MV-4-11 (cell line): ENCODE measurements at regions not wholly inside any gene's neighbourhood (a gene's known extent, or its start where the extent isn't known, plus 50 kb on each side); places are given as distances from the start of the nearest gene placed in this dataset.

ENCODE experiments used
- DNase-seq: peaks from one replicate; lab custom pipeline; 2025; lab: John Stamatoyannopoulos, UW

GRCh38 chr12:42963988-42964387 lies 374.4 kb upstream of the PRICKLE1 start:
- DNase-seq = no peak

GRCh38 chr12:42962384-42962783 lies 372.8 kb upstream of the PRICKLE1 start:
- DNase-seq = no peak

GRCh38 chr12:42961395-42961794 lies 371.8 kb upstream of the PRICKLE1 start:
- no peak for DNase-seq

- DNase-seq = no peak
Measured at GRCh38 chr12:42960087-42960527, 370.6 kb upstream of the PRICKLE1 start.

- DNase-seq = peak; percentile 42
Measured at GRCh38 chr12:42958291-42958674, 368.7 kb upstream of the PRICKLE1 start.

- DNase-seq = peak; percentile 46
Measured at GRCh38 chr12:42957561-42958290, 368.2 kb upstream of the PRICKLE1 start.

- no peak for DNase-seq
Measured at GRCh38 chr12:42957136-42957535, 367.6 kb upstream of the PRICKLE1 start.

- no peak for DNase-seq
Measured at GRCh38 chr12:42953021-42953420, 363.5 kb upstream of the PRICKLE1 start.

GRCh38 chr12:42946871-42947381 lies 357.4 kb upstream of the PRICKLE1 start:
- no peak for DNase-seq

GRCh38 chr12:42945927-42946326 lies 356.4 kb upstream of the PRICKLE1 start:
- DNase-seq = no peak

- DNase-seq = no peak
Measured at GRCh38 chr12:42944516-42944915, 355.0 kb upstream of the PRICKLE1 start.

GRCh38 chr12:42936991-42937390 lies 347.4 kb upstream of the PRICKLE1 start:
- DNase-seq = no peak

GRCh38 chr12:42936260-42936659 lies 346.7 kb upstream of the PRICKLE1 start:
- DNase-seq = no peak

GRCh38 chr12:42935756-42936155 lies 346.2 kb upstream of the PRICKLE1 start:
- no peak for DNase-seq

- DNase-seq = no peak
Measured at GRCh38 chr12:42935090-42935489, 345.5 kb upstream of the PRICKLE1 start.

- no peak for DNase-seq
Measured at GRCh38 chr12:42933461-42934081, 344.0 kb upstream of the PRICKLE1 start.

- no peak for DNase-seq
Measured at GRCh38 chr12:42932936-42933335, 343.4 kb upstream of the PRICKLE1 start.

- DNase-seq = no peak
Measured at GRCh38 chr12:42926232-42926631, 336.7 kb upstream of the PRICKLE1 start.

- DNase-seq = no peak
Measured at GRCh38 chr12:42924482-42924881, 334.9 kb upstream of the PRICKLE1 start.

- no peak for DNase-seq
Measured at GRCh38 chr12:42923583-42923982, 334.0 kb upstream of the PRICKLE1 start.

GRCh38 chr12:42923156-42923555 lies 333.6 kb upstream of the PRICKLE1 start:
- DNase-seq = no peak

- no peak for DNase-seq
Measured at GRCh38 chr12:42922505-42922850, 332.9 kb upstream of the PRICKLE1 start.

- DNase-seq = no peak
Measured at GRCh38 chr12:42921741-42922504, 332.4 kb upstream of the PRICKLE1 start.
